Activated B cell treated with CpG ODN at 0.5 μM for 24 hours (primary cell): ENCODE measurements at regions not wholly inside any gene's neighbourhood (a gene's known extent, or its start where the extent isn't known, plus 50 kb on each side); places are given as distances from the start of the nearest gene placed in this dataset.

Source experiments
- ATAC-seq: fragments of 200-7000 bp; cut with Tn5 transposase; one replicate; pipeline ENCODE4 v1.10.0; 2021; ENCODE audit warnings: low read depth, mild to moderate bottlenecking, moderate library complexity
- CTCF ChIA-PET: fragments of 350-600 bp; sonication (Branson Sonifier 250); formaldehyde crosslinking; loops from one replicate; lab custom pipeline; 2021; ENCODE audit warnings: antibody characterized with exemption; lab: Charles Lee
- POLR2A ChIA-PET: fragments of 350-600 bp; sonication (Branson Sonifier 250); formaldehyde crosslinking; loops from one replicate; lab custom pipeline; 2021; ENCODE audit warnings: antibody characterized with exemption; lab: Charles Lee
- DNase-seq: peaks from one replicate; pipeline ENCODE4 v3.0.0; 2022
- H3K27ac Mint-ChIP-seq: one replicate; pipeline ENCODE4 v1.8.0; 2020; ENCODE audit warnings: mixed read lengths
- H3K27me3 Mint-ChIP-seq: one replicate; pipeline ENCODE4 v1.8.0; 2021; ENCODE audit warnings: mixed read lengths
- H3K36me3 Mint-ChIP-seq: one replicate; pipeline ENCODE4 v1.8.0; 2021; ENCODE audit warnings: low read depth, mixed read lengths
- H3K4me1 Mint-ChIP-seq: one replicate; pipeline ENCODE4 v1.8.0; 2021; ENCODE audit warnings: mixed read lengths
- H3K4me3 Mint-ChIP-seq: one replicate; pipeline ENCODE4 v1.8.0; 2020; ENCODE audit warnings: mild to moderate bottlenecking, mixed read lengths
- H3K9me3 Mint-ChIP-seq: one replicate; pipeline ENCODE4 v1.8.0; 2020; ENCODE audit warnings: mixed read lengths
- intact Hi-C: fragments of 100-400 bp; cut with micrococcal nuclease; formaldehyde crosslinking; loops from one replicate; pipeline ENCODE4 v1.15.1; 2024
- TF ChIP-seq, protein P1 (sequence below): fragments of 200-600 bp; IDR thresholded peaks from one replicate; pipeline ENCODE4 v1.8.0; 2022; ENCODE audit warnings: antibody characterized with exemption, mild to moderate bottlenecking

DNA sequence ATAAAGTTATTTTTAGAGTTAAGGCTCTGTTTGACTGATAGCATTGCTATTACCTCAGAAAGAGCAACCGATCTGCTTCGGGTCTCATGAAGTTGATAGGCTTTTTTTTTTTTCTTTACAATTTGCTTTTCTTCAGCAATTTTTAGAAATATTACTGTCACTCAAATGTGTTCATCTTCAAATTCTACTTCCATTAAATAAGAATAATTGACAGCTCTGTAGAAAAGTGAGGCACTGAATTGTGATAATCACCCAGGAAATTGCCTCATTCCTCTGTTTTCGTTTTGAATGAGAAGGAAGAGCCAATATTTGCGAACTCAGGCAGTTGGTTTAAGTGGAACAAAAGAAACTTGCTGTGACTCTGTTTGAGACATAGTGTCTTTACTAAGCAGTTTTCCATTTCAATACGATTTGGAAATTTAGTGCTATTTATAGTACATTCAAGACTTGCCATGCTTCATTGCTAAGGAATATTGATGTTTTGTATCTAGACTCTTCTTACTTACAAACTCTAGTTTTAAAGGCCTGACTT, 700.5 kb upstream of the CDH10 start:
- Mint-ChIP-seq H3K4me1 (no peaks in the 10 kb centered on the region), H3K27me3 (no peaks in the 10 kb centered on the region), H3K9me3 (peaks cover 11% of the 10 kb centered on the region), H3K4me3 (no peak overlapping the region), H3K27ac (no peak overlapping the region), H3K36me3 (no peaks in the 10 kb centered on the region)
- intact Hi-C loops = no loop called here
- ChIA-PET POLR2A (no interaction called here), CTCF (no interaction called here)
- TF ChIP-seq, protein P1, sequence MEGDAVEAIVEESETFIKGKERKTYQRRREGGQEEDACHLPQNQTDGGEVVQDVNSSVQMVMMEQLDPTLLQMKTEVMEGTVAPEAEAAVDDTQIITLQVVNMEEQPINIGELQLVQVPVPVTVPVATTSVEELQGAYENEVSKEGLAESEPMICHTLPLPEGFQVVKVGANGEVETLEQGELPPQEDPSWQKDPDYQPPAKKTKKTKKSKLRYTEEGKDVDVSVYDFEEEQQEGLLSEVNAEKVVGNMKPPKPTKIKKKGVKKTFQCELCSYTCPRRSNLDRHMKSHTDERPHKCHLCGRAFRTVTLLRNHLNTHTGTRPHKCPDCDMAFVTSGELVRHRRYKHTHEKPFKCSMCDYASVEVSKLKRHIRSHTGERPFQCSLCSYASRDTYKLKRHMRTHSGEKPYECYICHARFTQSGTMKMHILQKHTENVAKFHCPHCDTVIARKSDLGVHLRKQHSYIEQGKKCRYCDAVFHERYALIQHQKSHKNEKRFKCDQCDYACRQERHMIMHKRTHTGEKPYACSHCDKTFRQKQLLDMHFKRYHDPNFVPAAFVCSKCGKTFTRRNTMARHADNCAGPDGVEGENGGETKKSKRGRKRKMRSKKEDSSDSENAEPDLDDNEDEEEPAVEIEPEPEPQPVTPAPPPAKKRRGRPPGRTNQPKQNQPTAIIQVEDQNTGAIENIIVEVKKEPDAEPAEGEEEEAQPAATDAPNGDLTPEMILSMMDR = no peak
- no peak for DNase-seq
- ATAC-seq = no peak

DNA sequence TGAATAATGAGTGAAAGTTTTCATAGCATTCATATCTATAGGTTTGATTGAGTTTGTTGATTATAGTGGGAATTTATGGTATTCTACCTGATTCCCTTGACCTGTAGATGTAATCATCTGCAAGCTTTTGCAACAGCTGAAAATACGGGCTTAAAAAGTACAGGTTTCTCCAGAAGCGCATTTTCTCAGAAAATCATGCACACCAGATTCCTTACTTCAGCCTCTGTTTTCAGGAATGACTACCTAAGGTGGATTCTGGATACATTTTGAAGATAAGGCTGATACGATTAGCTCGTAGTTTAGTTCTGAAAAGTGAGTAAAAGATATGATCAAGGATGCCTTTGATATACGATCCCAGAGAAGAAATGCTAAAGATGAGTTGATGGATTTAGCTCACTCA, 694.8 kb upstream of the CDH10 start:
- ATAC-seq (no peak), DNase-seq (no peak)
- Mint-ChIP-seq H3K27me3 (no peaks in the 10 kb centered on the region), H3K36me3 (no peaks in the 10 kb centered on the region), H3K9me3 (peaks cover 12% of the 10 kb centered on the region), H3K27ac (no peak overlapping the region), H3K4me3 (no peak overlapping the region), H3K4me1 (no peaks in the 10 kb centered on the region)
- POLR2A ChIA-PET = no interaction called here
- TF ChIP-seq, protein P1 = no peak
- CTCF ChIA-PET = no interaction called here
- intact Hi-C loops = no loop called here

DNA sequence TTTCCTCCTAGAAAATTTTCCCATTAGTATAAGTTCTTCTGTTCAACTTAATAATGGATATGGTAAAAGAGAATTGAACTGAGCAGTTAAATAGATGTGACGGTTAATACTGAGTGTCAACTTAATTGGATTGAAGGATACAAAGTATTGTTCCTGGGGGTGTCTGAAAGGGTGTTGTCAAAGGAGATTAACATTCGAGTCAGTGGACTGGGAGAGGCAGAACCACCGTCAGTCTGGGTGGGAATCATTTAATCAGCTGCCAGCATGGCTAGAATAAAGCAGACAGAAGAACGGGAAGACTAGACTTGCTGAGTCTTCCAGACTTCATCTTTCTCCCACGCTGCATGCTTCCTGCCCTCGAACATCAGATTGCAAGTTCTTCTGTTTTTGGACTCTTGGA, 689.6 kb upstream of the CDH10 start:
- DNase-seq (no peak), ATAC-seq (no peak)
- H3K4me1 Mint-ChIP-seq = no peaks in the 10 kb centered on the region
- POLR2A ChIA-PET = no interaction called here
- TF ChIP-seq, protein P1 = no peak
- no peak overlapping the region for H3K4me3 Mint-ChIP-seq
- H3K27me3 Mint-ChIP-seq = no peaks in the 10 kb centered on the region
- no peaks in the 10 kb centered on the region for H3K36me3 Mint-ChIP-seq
- no peak overlapping the region for H3K27ac Mint-ChIP-seq
- intact Hi-C loops = no loop called here
- CTCF ChIA-PET = no interaction called here
- H3K9me3 Mint-ChIP-seq = peaks cover 7% of the 10 kb centered on the region

DNA sequence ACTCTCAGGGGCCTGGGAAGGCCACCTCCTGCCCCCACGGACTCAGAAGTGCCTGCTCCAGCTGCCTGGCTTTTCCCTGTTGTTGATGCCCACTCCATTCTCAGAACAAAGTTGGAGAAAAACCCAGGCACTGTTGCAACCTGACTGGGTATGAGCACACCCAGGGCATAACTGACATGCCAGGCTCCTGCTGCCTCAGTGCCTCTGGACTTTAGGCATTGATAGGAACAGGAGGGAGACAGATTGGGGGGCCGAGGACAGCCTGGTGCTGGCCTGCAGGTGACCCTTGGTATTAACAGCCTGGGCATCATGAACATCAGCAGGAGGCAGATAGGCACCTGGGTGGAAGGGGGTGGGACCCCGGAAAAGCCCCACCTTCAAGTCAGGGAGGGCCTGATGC, 685.9 kb upstream of the CDH10 start:
- Mint-ChIP-seq H3K9me3 (peaks cover 5% of the 10 kb centered on the region), H3K4me1 (no peaks in the 10 kb centered on the region), H3K27ac (no peak overlapping the region), H3K4me3 (no peak overlapping the region), H3K27me3 (no peaks in the 10 kb centered on the region), H3K36me3 (no peaks in the 10 kb centered on the region)
- POLR2A ChIA-PET = no interaction called here
- DNase-seq = no peak
- TF ChIP-seq, protein P1 = no peak
- intact Hi-C loops = no loop called here
- CTCF ChIA-PET = no interaction called here
- no peak for ATAC-seq

DNA sequence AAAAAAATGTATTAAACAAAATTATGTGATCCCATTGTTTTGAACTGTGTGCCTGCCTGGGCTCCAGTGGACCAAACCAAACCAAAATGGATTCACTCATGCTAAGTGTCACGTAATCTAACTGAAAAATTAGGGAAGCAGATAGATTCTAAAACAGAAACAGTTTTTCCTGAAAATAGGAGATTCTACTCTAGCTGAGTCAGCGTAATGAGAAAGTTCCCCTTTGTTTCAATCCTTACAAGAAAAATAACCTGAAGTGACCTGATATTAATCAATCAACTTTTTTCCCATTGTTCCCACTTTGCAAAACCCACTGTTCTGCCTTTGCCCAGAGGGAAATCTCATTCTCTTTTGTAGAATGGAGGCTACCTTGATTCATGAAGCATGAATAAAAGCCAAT, 682.4 kb upstream of the CDH10 start:
- H3K9me3 Mint-ChIP-seq = peaks cover 2% of the 10 kb centered on the region
- ChIA-PET POLR2A (no interaction called here), CTCF (no interaction called here)
- H3K27ac Mint-ChIP-seq = no peak overlapping the region
- DNase-seq (no peak), ATAC-seq (no peak)
- H3K36me3 Mint-ChIP-seq = no peaks in the 10 kb centered on the region
- intact Hi-C loops = no loop called here
- TF ChIP-seq, protein P1 = no peak
- H3K4me3 Mint-ChIP-seq = no peak overlapping the region
- H3K4me1 Mint-ChIP-seq = no peaks in the 10 kb centered on the region
- H3K27me3 Mint-ChIP-seq = no peaks in the 10 kb centered on the region
